Gastroesophageal sphincter (tissue), 4 donors: ENCODE measurements at regions not wholly inside any gene's neighbourhood (a gene's known extent, or its start where the extent isn't known, plus 50 kb on each side); places are given as distances from the start of the nearest gene placed in this dataset.

ENCODE experiments used
- ATAC-seq: fragments of 150-250 bp; one replicate; pipeline ENCODE4 v1.9.1; 2016; ENCODE audit warnings: mild to moderate bottlenecking, moderate library complexity
- H3K27ac ChIP-seq, 4 donors: fragments of 200-600 bp; sonication (generic) in 3 of 4; 1 replicate in 3 of 4; 2 replicates in 1 of 4; pipeline ENCODE4 v1.5.1; 2016 to 2019
- H3K27me3 ChIP-seq: fragments of 200-600 bp; sonication (generic); one replicate; pipeline ENCODE4 v1.5.1; 2019
- H3K36me3 ChIP-seq, 2 donors: fragments of 200-600 bp; sonication (generic); one replicate each; pipeline ENCODE4 v1.5.1; 2019; ENCODE audit warnings: control low read depth in 1 of 2
- H3K4me1 ChIP-seq, 3 donors: fragments of 200-600 bp; sonication (generic); 1 replicate in 2 of 3; 2 replicates in 1 of 3; pipeline ENCODE4 v1.5.1; 2016 to 2019; ENCODE audit warnings: control low read depth in 2 of 3
- H3K4me3 ChIP-seq, 2 donors: fragments of 200-600 bp; sonication (generic); one replicate each; pipeline ENCODE4 v1.5.1; 2019; ENCODE audit warnings: mild to moderate bottlenecking in 1 of 2, moderate library complexity in 1 of 2
- H3K9me3 ChIP-seq, 3 donors: fragments of 200-600 bp; sonication (generic); one replicate each; pipeline ENCODE4 v1.5.1; 2017 to 2019; ENCODE audit warnings: control low read depth in 2 of 3
- EP300 ChIP-seq: sonication (generic); formaldehyde crosslinking; IDR thresholded peaks from one replicate; pipeline ENCODE4 v1.6.1; 2017; ENCODE audit warnings: antibody characterized with exemption, mild to moderate bottlenecking
- POLR2A ChIP-seq, 2 donors: fragments of 450-650 bp; IDR thresholded peaks; one replicate each; pipeline ENCODE4 v1.6.1; 2017; ENCODE audit warnings: antibody characterized with exemption in 2 of 2, mild to moderate bottlenecking in 2 of 2, moderate library complexity in 1 of 2
- POLR2AphosphoS5 ChIP-seq: sonication (generic); formaldehyde crosslinking; IDR thresholded peaks from one replicate; pipeline ENCODE4 v1.6.1; 2017; ENCODE audit warnings: antibody characterized with exemption
- WGBS, 2 donors: methylation state at CpG; one replicate each; pipeline ENCODE4 v1.1.5; 2018; ENCODE audit warnings: low coverage in 1 of 2; 5-methylcytosine and 5-hydroxymethylcytosine counted together
- TF ChIP-seq, protein P1 (sequence below), 4 experiments: fragments of 200-600 bp in 2 of 4; fragments of 450-650 bp in 2 of 4; sonication (generic) in 1 of 4; IDR thresholded peaks; one replicate each; pipeline ENCODE4 v1.5.1; 2017 to 2019; ENCODE audit warnings: antibody characterized with exemption in 4 of 4, mild to moderate bottlenecking in 2 of 4, moderate library complexity in 2 of 4

DNA sequence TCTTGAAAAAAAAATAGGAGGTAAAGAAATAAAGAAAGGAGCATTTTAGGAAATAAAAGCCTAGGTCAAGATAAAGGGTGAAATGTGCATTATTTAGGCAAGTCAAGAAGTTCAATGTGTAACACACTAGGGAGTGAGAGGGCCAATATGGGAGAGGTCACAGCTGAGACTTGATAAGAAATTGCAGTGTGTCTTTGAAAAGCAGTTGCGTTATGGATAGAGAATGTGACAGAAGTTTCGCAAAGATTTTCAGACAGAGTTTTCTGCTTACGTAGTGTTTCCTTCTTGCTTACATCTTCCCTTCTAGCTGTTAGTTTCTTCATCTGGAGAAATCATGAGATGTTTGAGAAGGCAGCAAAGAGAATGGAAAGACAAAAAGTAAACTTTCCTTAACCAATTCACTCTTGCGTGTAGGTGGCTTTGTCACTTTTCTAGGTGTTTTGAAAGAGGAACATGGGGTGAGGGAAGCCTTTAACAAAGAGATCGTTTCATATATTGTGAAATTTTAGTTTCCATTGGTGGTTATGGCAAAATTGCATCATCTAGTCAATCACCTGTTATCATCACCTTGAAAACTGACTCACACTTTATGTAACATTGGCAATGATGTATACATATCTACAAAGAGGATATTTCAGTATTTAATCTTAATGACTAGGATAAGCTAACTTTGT lies 975.5 kb downstream of the OLFM4 start:
- Histone ChIP-seq H3K4me1 (no peaks in the 10 kb centered on the region), H3K4me3 (no peak overlapping the region), H3K27me3 (no peaks in the 10 kb centered on the region), H3K27ac (no peak overlapping the region), H3K9me3 (no peaks in the 10 kb centered on the region), H3K36me3 (no peaks in the 10 kb centered on the region)
- TF ChIP-seq POLR2AphosphoS5 (no peak), POLR2A (IDR thresholded peaks at IDR 0.05) (no peak), EP300 (no peak)
- TF ChIP-seq, protein P1, sequence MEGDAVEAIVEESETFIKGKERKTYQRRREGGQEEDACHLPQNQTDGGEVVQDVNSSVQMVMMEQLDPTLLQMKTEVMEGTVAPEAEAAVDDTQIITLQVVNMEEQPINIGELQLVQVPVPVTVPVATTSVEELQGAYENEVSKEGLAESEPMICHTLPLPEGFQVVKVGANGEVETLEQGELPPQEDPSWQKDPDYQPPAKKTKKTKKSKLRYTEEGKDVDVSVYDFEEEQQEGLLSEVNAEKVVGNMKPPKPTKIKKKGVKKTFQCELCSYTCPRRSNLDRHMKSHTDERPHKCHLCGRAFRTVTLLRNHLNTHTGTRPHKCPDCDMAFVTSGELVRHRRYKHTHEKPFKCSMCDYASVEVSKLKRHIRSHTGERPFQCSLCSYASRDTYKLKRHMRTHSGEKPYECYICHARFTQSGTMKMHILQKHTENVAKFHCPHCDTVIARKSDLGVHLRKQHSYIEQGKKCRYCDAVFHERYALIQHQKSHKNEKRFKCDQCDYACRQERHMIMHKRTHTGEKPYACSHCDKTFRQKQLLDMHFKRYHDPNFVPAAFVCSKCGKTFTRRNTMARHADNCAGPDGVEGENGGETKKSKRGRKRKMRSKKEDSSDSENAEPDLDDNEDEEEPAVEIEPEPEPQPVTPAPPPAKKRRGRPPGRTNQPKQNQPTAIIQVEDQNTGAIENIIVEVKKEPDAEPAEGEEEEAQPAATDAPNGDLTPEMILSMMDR (IDR thresholded peaks at IDR 0.05): no peak
- no peak for ATAC-seq
- 63 to 85% methylated on average over 4 to 5 of the region's 5 CpGs for WGBS, 2 donors

DNA sequence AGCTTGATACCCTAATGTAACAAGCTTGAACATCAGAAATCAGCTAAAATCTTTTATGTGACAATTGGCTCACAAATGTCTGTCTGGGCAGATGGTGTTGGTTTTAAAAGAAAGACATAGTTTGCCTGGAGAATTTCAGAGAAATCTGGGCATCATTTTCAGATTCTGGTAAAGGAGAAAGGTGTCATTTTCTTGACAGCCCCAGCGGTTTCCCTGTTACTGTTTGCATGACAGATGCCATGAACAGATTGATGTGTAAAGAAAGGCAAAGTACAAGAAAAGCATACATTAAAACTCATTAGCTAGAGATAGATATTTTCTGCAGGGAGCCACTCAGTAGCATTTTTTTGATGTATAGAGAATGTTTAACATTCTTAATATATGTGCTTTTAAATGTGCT lies 987.9 kb downstream of the OLFM4 start:
- TF ChIP-seq, protein P1 (IDR thresholded peaks at IDR 0.05): no peak
- no peak for TF ChIP-seq POLR2AphosphoS5
- TF ChIP-seq POLR2A (IDR thresholded peaks at IDR 0.05): no peak
- TF ChIP-seq EP300: no peak
- WGBS, 2 donors: 50 to 93% methylated on average over 1 of the region's 1 CpG
- Histone ChIP-seq H3K4me3 (no peak overlapping the region), H3K27ac (no peak overlapping the region), H3K4me1 (no peaks in the 10 kb centered on the region), H3K27me3 (no peaks in the 10 kb centered on the region), H3K9me3 (no peaks in the 10 kb centered on the region), H3K36me3 (no peaks in the 10 kb centered on the region)
- ATAC-seq: no peak

DNA sequence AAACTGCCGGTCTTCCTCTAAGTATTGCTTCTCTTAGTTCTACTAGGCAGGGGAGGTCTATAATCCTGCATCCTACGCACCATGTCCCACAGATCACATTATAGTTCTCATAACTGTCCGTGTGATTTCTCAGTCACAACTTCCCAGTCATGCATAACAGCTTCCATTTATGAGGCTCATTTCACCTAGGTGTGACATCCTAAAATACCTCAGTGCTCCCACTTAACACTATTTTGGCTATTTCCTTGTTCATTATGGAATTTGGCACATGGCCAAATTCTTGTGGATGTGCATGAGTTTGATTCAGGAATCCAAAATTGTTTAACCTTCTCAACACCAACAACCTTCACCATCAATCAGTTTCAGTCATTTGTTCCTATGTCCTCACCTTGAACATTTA lies 989.9 kb downstream of the OLFM4 start:
- no peak for TF ChIP-seq POLR2AphosphoS5
- TF ChIP-seq, protein P1 (IDR thresholded peaks at IDR 0.05): no peak
- no peak for TF ChIP-seq POLR2A (IDR thresholded peaks at IDR 0.05)
- TF ChIP-seq EP300: no peak
- Histone ChIP-seq H3K27me3 (no peaks in the 10 kb centered on the region), H3K27ac (no peak overlapping the region), H3K4me3 (no peak overlapping the region), H3K36me3 (no peaks in the 10 kb centered on the region), H3K4me1 (no peaks in the 10 kb centered on the region), H3K9me3 (no peaks in the 10 kb centered on the region)
- WGBS, 2 donors: 80 to 100% methylated on average over 2 of the region's 3 CpGs
- ATAC-seq: no peak

DNA sequence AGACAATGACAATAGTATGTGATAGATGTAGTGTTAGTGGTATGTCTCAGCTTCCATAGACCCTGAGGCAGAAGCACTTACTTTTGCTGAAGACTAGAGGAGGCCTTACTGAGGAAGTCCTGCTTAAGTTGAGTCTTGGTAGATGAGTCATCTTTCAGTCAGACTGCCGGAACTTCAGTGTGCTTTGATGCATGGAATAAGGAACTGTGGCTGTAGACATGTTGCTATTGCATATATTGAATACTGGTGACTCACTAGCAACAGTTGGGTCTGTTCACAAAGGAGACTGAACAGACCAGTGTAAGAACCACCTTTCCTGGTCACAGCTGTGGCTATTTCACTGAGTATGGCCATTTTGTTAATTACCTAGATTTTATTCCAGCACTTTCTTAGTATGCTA lies 1000.6 kb downstream of the OLFM4 start:
- 40% methylated on average over 1 of the region's 1 CpG for WGBS, 2 donors
- Histone ChIP-seq H3K4me1 (no peaks in the 10 kb centered on the region), H3K36me3 (no peaks in the 10 kb centered on the region), H3K27ac (no peak overlapping the region), H3K4me3 (no peak overlapping the region), H3K9me3 (peaks cover 0 to 11% (median 0%) of the 10 kb centered on the region in 3 donors), H3K27me3 (no peaks in the 10 kb centered on the region)
- no peak for ATAC-seq
- TF ChIP-seq EP300 (no peak), POLR2AphosphoS5 (no peak), POLR2A (IDR thresholded peaks at IDR 0.05) (no peak)
- TF ChIP-seq, protein P1 (IDR thresholded peaks at IDR 0.05): no peak

DNA sequence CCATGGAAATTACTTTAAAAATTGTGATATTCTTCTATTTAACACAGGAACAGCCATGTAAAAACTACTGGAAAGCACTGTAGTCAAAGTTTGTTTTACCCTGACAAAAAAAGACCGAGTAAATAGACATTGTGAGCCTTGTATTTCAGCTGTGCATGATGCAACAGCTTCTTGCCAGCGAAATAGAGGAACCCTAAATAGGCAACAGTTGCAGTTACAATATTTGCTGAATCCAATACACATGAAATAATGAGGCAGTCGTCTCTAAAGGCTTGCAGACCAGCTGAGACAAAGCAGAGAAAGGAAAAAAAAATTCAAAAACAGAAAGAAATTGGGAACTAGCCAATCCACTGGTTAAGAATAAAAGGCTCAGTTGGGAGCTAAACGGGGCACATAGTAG lies 1001.1 kb downstream of the OLFM4 start:
- 49 to 75% methylated on average over 3 to 4 of the region's 4 CpGs for WGBS, 2 donors
- H3K27me3 ChIP-seq: no peaks in the 10 kb centered on the region
- no peak for ATAC-seq

More for the DNA sequence above, 1001.1 kb downstream of the OLFM4 start:
- no peaks in the 10 kb centered on the region for H3K36me3 ChIP-seq
- TF ChIP-seq, protein P1 (IDR thresholded peaks at IDR 0.05): no peak
- TF ChIP-seq POLR2A (IDR thresholded peaks at IDR 0.05) (no peak), EP300 (no peak), POLR2AphosphoS5 (no peak)
- H3K4me3 ChIP-seq: no peak overlapping the region
- no peak overlapping the region for H3K27ac ChIP-seq
- H3K4me1 ChIP-seq: no peaks in the 10 kb centered on the region
- peaks cover 0 to 7% (median 0%) of the 10 kb centered on the region in 3 donors for H3K9me3 ChIP-seq
